H1 (cell line): ENCODE measurements at regions not wholly inside any gene's neighbourhood (a gene's known extent, or its start where the extent isn't known, plus 50 kb on each side); places are given as distances from the start of the nearest gene placed in this dataset.

ENCODE experiments used
- BRCA1 ChIP-seq: IDR thresholded peaks from 2 replicates; pipeline ENCODE4 v1.6.1; 2012; ENCODE audit warnings: low read depth, low read length, improper control_type of control experiment
- JUND ChIP-seq: IDR thresholded peaks from 2 replicates; pipeline ENCODE4 v1.6.1; 2011; ENCODE audit warnings: mild to moderate bottlenecking, improper control_type of control experiment, low read length
- SIX5 ChIP-seq: IDR thresholded peaks from 2 replicates; pipeline ENCODE4 v1.6.1; 2011; ENCODE audit warnings: mild to moderate bottlenecking, low read depth, low read length
- TF ChIP-seq, protein P1 (sequence below): fragments of 300-600 bp; sonication (generic); IDR thresholded peaks from 2 replicates; pipeline ENCODE4 v1.7.1; 2012; ENCODE audit warnings: low read length, moderate library complexity, mild to moderate bottlenecking, inconsistent platforms; ENCODE audit not compliant: insufficient replicate concordance

DNA sequence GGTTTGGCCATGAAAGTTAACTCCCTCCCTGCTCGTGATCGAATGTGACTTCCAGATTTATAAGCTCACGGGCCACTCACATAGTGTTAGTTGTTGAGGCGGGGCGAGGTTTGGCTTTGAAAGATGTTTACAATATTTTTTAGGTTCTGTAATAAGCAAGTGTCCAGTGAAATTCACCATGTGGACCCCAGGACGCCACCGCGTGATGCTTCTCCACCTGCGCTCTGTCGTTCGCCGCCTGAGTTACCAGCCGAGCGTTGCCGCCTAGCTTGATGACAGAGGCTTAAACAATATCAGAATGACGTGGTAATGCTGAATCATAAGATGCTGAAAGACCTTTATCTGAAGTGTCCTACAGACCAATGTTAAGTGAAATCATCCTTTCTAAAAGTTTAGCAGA, 241.0 kb downstream of the MYLK4 start (continued):
- TF ChIP-seq, protein P1, sequence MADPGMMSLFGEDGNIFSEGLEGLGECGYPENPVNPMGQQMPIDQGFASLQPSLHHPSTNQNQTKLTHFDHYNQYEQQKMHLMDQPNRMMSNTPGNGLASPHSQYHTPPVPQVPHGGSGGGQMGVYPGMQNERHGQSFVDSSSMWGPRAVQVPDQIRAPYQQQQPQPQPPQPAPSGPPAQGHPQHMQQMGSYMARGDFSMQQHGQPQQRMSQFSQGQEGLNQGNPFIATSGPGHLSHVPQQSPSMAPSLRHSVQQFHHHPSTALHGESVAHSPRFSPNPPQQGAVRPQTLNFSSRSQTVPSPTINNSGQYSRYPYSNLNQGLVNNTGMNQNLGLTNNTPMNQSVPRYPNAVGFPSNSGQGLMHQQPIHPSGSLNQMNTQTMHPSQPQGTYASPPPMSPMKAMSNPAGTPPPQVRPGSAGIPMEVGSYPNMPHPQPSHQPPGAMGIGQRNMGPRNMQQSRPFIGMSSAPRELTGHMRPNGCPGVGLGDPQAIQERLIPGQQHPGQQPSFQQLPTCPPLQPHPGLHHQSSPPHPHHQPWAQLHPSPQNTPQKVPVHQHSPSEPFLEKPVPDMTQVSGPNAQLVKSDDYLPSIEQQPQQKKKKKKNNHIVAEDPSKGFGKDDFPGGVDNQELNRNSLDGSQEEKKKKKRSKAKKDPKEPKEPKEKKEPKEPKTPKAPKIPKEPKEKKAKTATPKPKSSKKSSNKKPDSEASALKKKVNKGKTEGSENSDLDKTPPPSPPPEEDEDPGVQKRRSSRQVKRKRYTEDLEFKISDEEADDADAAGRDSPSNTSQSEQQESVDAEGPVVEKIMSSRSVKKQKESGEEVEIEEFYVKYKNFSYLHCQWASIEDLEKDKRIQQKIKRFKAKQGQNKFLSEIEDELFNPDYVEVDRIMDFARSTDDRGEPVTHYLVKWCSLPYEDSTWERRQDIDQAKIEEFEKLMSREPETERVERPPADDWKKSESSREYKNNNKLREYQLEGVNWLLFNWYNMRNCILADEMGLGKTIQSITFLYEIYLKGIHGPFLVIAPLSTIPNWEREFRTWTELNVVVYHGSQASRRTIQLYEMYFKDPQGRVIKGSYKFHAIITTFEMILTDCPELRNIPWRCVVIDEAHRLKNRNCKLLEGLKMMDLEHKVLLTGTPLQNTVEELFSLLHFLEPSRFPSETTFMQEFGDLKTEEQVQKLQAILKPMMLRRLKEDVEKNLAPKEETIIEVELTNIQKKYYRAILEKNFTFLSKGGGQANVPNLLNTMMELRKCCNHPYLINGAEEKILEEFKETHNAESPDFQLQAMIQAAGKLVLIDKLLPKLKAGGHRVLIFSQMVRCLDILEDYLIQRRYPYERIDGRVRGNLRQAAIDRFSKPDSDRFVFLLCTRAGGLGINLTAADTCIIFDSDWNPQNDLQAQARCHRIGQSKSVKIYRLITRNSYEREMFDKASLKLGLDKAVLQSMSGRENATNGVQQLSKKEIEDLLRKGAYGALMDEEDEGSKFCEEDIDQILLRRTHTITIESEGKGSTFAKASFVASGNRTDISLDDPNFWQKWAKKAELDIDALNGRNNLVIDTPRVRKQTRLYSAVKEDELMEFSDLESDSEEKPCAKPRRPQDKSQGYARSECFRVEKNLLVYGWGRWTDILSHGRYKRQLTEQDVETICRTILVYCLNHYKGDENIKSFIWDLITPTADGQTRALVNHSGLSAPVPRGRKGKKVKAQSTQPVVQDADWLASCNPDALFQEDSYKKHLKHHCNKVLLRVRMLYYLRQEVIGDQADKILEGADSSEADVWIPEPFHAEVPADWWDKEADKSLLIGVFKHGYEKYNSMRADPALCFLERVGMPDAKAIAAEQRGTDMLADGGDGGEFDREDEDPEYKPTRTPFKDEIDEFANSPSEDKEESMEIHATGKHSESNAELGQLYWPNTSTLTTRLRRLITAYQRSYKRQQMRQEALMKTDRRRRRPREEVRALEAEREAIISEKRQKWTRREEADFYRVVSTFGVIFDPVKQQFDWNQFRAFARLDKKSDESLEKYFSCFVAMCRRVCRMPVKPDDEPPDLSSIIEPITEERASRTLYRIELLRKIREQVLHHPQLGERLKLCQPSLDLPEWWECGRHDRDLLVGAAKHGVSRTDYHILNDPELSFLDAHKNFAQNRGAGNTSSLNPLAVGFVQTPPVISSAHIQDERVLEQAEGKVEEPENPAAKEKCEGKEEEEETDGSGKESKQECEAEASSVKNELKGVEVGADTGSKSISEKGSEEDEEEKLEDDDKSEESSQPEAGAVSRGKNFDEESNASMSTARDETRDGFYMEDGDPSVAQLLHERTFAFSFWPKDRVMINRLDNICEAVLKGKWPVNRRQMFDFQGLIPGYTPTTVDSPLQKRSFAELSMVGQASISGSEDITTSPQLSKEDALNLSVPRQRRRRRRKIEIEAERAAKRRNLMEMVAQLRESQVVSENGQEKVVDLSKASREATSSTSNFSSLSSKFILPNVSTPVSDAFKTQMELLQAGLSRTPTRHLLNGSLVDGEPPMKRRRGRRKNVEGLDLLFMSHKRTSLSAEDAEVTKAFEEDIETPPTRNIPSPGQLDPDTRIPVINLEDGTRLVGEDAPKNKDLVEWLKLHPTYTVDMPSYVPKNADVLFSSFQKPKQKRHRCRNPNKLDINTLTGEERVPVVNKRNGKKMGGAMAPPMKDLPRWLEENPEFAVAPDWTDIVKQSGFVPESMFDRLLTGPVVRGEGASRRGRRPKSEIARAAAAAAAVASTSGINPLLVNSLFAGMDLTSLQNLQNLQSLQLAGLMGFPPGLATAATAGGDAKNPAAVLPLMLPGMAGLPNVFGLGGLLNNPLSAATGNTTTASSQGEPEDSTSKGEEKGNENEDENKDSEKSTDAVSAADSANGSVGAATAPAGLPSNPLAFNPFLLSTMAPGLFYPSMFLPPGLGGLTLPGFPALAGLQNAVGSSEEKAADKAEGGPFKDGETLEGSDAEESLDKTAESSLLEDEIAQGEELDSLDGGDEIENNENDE: no peak
- TF ChIP-seq SIX5 (no peak), JUND (no peak), BRCA1 (no peak)
